GM19025 (cell line): ENCODE measurements at regions not wholly inside any gene's neighbourhood (a gene's known extent, or its start where the extent isn't known, plus 50 kb on each side); places are given as distances from the start of the nearest gene placed in this dataset.

Experiments
- ATAC-seq: cut with Tn5 transposase; IDR thresholded peaks from one replicate; pipeline ENCODE4 v1.9.1; 2021; ENCODE audit warnings: mild to moderate bottlenecking, low read depth, moderate library complexity; ENCODE audit not compliant: unreplicated experiment

- no peak for ATAC-seq
Measured at GRCh38 chr3:174767406-174767805, 91.7 kb upstream of the NAALADL2 start.

DNA sequence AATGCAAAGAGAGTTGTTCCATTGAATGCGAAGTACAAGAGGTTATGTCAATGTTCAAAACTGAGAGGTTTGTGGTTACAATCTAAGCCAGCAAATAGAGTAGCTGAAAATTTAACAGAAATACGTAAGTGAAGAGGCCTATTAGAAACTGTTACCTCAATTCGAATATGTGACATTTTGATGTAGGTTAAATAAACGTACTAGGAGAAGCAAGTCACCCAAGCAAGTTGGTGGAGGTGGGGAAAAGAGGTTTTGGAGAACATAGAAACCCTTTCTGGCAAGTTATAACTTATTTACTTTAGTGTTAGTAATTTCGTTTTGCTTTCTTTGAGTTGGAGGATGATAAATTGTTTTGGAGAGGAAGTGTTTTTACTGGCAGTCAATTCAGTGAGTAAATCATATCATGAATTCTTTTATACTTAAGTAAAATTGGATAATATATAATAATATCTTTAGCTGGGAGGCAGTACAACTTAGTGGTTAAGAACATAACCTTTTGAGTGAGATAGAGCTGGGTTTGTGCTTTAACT, 91.2 kb upstream of the NAALADL2 start:
- ATAC-seq: no peak

GRCh38 chr3:174769171-174769570, 90.0 kb upstream of the NAALADL2 start:
- no peak for ATAC-seq

- no peak for ATAC-seq
Measured at GRCh38 chr3:174775603-174776002, 83.5 kb upstream of the NAALADL2 start.

DNA sequence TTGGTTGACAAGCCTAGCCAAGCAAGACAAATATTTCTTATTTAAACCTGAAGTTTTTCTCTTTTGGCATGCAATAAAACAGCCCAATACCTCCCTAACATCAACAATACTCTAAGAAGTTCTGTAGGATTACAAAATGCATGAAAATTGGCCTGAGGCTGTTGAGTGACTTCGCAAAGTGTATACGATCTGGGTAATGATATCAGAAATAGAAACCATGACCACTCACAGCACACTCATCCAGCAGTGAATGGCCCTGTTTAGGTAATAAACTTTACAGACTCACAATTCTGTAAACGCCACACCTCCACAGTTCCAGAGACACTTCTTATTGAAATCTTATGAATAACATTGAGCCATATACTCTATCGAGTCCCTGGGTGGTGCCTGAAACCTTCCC, 83.0 kb upstream of the NAALADL2 start:
- ATAC-seq: no peak

DNA sequence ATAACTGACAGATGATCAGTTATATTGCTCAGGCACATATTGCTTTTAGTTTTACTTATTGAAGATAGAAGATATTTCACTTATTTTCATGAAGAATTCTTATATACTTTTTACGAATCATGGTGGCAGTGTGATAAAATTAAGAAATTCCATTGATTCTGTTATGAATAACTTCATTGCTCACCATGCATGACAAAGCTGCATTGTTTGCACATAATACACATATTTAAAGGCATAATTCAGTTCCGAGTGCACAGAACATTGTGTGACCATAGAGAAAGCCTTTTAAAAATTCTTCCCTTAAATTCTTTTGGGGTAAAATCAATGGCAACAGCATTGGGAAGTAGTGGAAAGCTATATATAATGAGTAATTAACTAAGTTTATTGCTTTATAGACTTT, 82.5 kb upstream of the NAALADL2 start:
- no peak for ATAC-seq

GRCh38 chr3:174777813-174778212, 81.3 kb upstream of the NAALADL2 start:
- no peak for ATAC-seq

DNA sequence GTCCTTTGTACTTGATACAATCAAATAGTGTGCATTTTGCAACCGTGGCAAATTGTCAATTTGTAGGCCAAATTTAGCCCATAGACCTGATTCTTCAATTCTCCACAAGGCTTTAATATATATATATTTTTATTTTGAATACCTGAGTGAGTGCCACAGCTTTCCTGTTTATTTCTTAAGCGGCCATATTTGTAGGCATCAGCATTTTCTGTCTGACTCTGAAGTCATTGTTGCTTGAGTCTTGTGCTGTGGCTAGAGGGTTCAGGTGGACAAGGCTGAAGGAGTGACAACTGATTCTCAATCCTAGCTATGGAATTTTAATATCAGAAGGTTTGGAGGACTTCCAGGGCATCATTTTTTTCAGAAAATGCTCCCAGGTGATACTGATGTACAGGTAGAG, 75.6 kb upstream of the NAALADL2 start:
- no peak for ATAC-seq

GRCh38 chr3:174784206-174784934, 74.8 kb upstream of the NAALADL2 start:
- no peak for ATAC-seq

DNA sequence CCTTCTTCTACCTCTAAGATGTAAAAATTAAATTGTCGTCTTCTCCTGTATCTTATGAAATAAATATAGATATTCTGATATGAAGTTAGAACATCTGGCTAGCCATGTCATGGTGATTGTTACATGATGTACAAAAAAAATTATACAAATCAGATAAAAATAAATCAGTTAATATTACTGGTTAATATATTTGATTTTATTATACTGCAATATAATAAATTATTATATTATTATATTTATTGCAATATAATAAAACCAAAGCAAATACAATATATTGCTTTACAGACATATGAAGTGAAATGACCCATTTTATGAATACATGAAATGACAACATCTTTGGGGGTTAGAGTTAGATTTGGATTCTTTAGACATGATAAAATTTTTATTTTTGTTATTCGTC, 72.3 kb upstream of the NAALADL2 start:
- no peak for ATAC-seq

- no peak for ATAC-seq
Measured at GRCh38 chr3:174791161-174791560, 68.0 kb upstream of the NAALADL2 start.

- no peak for ATAC-seq
Measured at GRCh38 chr3:174792864-174793263, 66.3 kb upstream of the NAALADL2 start.
